HepG2 (cell line): ENCODE measurements at regions not wholly inside any gene's neighbourhood (a gene's known extent, or its start where the extent isn't known, plus 50 kb on each side); places are given as distances from the start of the nearest gene placed in this dataset.
A peak's percentile ranks its signal among the peaks of the same experiment; 100 is the strongest.

Experiments
- FOXC1 ChIP-seq: sonication (generic); formaldehyde crosslinking; IDR thresholded peaks from 2 replicates; pipeline ENCODE4 v1.8.0; 2022; ENCODE audit warnings: mild to moderate bottlenecking, missing genetic modification reagents, borderline replicate concordance
- FOXP1 ChIP-seq, 2 experiments: fragments of 450-650 bp in 1 of 2; IDR thresholded peaks; 2 replicates each; pipeline ENCODE4 v1.6.1; 2017 to 2018; ENCODE audit warnings: antibody characterized with exemption in 1 of 2
- SETDB1 ChIP-seq: sonication (generic); formaldehyde crosslinking; IDR thresholded peaks from 2 replicates; pipeline ENCODE4 v1.5.1; 2020; ENCODE audit warnings: missing genetic modification reagents, mild to moderate bottlenecking, borderline replicate concordance
- TEF ChIP-seq: sonication (generic); formaldehyde crosslinking; IDR thresholded peaks from 2 replicates; pipeline ENCODE4 v1.5.0; 2020; ENCODE audit warnings: missing genetic modification reagents
- ZNF207 ChIP-seq: fragments of 450-650 bp; IDR thresholded peaks from 2 replicates; pipeline ENCODE4 v1.6.1; 2016; ENCODE audit warnings: antibody characterized with exemption, borderline replicate concordance
- ZNF331 ChIP-seq: sonication (generic); formaldehyde crosslinking; IDR thresholded peaks from 2 replicates; pipeline ENCODE4 v1.4.0; 2020; ENCODE audit warnings: missing genetic modification reagents
- ZNF562 ChIP-seq: sonication (generic); formaldehyde crosslinking; IDR thresholded peaks from 2 replicates; pipeline ENCODE4 v1.8.0; 2022; ENCODE audit warnings: missing genetic modification reagents, borderline replicate concordance
- ZNF792 ChIP-seq: IDR thresholded peaks from 2 replicates; pipeline ENCODE4 v1.6.1; 2016
- TF ChIP-seq, protein P1 (sequence below): fragments of 450-650 bp; IDR thresholded peaks from 2 replicates; pipeline ENCODE4 v1.6.1; 2016
- TF ChIP-seq, protein P2 (sequence below), 2 experiments: fragments of 450-650 bp in 1 of 2; sonication (generic) in 1 of 2; formaldehyde crosslinking in 1 of 2; IDR thresholded peaks; 2 replicates each; pipeline versions ENCODE4 v1.6.1 to v1.8.0; 2016 to 2022; ENCODE audit warnings: antibody characterized with exemption in 1 of 2, mild to moderate bottlenecking in 1 of 2, missing genetic modification reagents in 1 of 2
- TF ChIP-seq, protein P3 (sequence below): sonication (generic); formaldehyde crosslinking; IDR thresholded peaks from 2 replicates; pipeline ENCODE4 v1.9.0; 2021; ENCODE audit warnings: missing genetic modification reagents, mild to moderate bottlenecking, borderline replicate concordance

DNA sequence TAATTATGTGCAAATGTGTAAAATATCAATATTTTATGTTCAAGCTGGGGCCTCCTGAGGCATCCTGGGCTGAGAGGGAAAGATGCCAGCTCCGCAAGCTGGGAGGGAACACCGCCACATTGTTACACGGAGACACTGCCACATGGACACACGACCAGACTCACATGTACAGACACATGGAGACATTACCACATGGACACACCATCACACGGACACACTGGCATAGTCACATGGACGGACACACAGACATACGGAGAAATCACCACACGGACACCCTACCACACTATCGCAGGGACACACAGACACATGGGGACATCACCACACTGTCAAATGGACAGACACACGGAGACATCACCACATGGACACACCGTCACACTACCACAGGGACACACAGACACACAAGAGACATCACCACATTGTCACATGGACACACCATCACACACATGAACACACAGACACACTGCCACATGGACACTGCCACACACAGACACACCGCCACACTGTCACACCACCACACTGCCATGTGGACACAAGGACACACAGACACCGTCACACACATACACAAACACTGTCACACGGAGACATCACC, 117.6 kb downstream of the CCDC74A start (continued):
- TF ChIP-seq FOXP1 (IDR thresholded peaks at IDR 0.05) (no peak), FOXP1 (CRISPR knock-in tag; IDR thresholded peaks at IDR 0.05) (no peak), TEF (no peak), ZNF331 (CRISPR knock-in tag) (no peak), SETDB1 (no peak), ZNF562 (CRISPR knock-in tag) (no peak), FOXC1 (no peak), ZNF207 (0 out of 2 replicates have a peak, but pooled peaks have one; percentile 34), ZNF792 (CRISPR knock-in tag) (no peak)
- TF ChIP-seq, protein P1, sequence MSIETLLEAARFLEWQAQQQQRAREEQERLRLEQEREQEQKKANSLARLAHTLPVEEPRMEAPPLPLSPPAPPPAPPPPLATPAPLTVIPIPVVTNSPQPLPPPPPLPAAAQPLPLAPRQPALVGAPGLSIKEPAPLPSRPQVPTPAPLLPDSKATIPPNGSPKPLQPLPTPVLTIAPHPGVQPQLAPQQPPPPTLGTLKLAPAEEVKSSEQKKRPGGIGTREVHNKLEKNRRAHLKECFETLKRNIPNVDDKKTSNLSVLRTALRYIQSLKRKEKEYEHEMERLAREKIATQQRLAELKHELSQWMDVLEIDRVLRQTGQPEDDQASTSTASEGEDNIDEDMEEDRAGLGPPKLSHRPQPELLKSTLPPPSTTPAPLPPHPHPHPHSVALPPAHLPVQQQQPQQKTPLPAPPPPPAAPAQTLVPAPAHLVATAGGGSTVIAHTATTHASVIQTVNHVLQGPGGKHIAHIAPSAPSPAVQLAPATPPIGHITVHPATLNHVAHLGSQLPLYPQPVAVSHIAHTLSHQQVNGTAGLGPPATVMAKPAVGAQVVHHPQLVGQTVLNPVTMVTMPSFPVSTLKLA: peak; percentile 93
- TF ChIP-seq, protein P2, sequence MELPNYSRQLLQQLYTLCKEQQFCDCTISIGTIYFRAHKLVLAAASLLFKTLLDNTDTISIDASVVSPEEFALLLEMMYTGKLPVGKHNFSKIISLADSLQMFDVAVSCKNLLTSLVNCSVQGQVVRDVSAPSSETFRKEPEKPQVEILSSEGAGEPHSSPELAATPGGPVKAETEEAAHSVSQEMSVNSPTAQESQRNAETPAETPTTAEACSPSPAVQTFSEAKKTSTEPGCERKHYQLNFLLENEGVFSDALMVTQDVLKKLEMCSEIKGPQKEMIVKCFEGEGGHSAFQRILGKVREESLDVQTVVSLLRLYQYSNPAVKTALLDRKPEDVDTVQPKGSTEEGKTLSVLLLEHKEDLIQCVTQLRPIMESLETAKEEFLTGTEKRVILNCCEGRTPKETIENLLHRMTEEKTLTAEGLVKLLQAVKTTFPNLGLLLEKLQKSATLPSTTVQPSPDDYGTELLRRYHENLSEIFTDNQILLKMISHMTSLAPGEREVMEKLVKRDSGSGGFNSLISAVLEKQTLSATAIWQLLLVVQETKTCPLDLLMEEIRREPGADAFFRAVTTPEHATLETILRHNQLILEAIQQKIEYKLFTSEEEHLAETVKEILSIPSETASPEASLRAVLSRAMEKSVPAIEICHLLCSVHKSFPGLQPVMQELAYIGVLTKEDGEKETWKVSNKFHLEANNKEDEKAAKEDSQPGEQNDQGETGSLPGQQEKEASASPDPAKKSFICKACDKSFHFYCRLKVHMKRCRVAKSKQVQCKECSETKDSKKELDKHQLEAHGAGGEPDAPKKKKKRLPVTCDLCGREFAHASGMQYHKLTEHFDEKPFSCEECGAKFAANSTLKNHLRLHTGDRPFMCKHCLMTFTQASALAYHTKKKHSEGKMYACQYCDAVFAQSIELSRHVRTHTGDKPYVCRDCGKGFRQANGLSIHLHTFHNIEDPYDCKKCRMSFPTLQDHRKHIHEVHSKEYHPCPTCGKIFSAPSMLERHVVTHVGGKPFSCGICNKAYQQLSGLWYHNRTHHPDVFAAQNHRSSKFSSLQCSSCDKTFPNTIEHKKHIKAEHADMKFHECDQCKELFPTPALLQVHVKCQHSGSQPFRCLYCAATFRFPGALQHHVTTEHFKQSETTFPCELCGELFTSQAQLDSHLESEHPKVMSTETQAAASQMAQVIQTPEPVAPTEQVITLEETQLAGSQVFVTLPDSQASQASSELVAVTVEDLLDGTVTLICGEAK (IDR thresholded peaks at IDR 0.05): 0 out of 2 replicates have a peak, but pooled peaks have one; percentile 1
- TF ChIP-seq, protein P2 (CRISPR knock-in tag; IDR thresholded peaks at IDR 0.05): no peak
- TF ChIP-seq, protein P3, sequence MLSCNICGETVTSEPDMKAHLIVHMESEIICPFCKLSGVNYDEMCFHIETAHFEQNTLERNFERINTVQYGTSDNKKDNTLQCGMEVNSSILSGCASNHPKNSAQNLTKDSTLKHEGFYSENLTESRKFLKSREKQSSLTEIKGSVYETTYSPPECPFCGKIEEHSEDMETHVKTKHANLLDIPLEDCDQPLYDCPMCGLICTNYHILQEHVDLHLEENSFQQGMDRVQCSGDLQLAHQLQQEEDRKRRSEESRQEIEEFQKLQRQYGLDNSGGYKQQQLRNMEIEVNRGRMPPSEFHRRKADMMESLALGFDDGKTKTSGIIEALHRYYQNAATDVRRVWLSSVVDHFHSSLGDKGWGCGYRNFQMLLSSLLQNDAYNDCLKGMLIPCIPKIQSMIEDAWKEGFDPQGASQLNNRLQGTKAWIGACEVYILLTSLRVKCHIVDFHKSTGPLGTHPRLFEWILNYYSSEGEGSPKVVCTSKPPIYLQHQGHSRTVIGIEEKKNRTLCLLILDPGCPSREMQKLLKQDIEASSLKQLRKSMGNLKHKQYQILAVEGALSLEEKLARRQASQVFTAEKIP: no peak
